NCI-H2081 (cell line): ENCODE measurements at regions not wholly inside any gene's neighbourhood (a gene's known extent, or its start where the extent isn't known, plus 50 kb on each side); places are given as distances from the start of the nearest gene placed in this dataset.
"Not testable (repeated sequence)": the region's sequence is repeated elsewhere in the genome, so short reads cannot be mapped to it uniquely, and the experiment has no call there.

Source experiments
- DNase-seq, 2 experiments: peaks; one replicate each; lab custom pipeline; 2025; lab: John Stamatoyannopoulos, UW

- DNase-seq = not testable (repeated sequence)
Measured at GRCh38 chr5:85657328-85657727, 960.4 kb upstream of the COX7C start.

- not testable (repeated sequence) for DNase-seq
Measured at GRCh38 chr5:85662969-85663707, 954.6 kb upstream of the COX7C start.

- DNase-seq = no peak
Measured at GRCh38 chr5:85663708-85664031, 954.1 kb upstream of the COX7C start.

- peak; percentile 65 to 81 for DNase-seq
Measured at GRCh38 chr5:85670417-85670816, 947.3 kb upstream of the COX7C start.

- peak; percentile 74 to 91 for DNase-seq
Measured at GRCh38 chr5:85671223-85671970, 946.3 kb upstream of the COX7C start.

- DNase-seq = no peak
Measured at GRCh38 chr5:85681871-85682270, 935.9 kb upstream of the COX7C start.

- no peak for DNase-seq
Measured at GRCh38 chr5:85684351-85684750, 933.4 kb upstream of the COX7C start.

- DNase-seq = no peak
Measured at GRCh38 chr5:85703296-85703695, 914.4 kb upstream of the COX7C start.

GRCh38 chr5:85709728-85710127 is 908.0 kb upstream of the COX7C start:
- DNase-seq = no peak

- DNase-seq = no peak
Measured at GRCh38 chr5:85716344-85717202, 901.2 kb upstream of the COX7C start.

- DNase-seq = no peak
Measured at GRCh38 chr5:85717203-85717563, 900.6 kb upstream of the COX7C start.

GRCh38 chr5:85732185-85732584 is 885.6 kb upstream of the COX7C start:
- no peak for DNase-seq

- no peak for DNase-seq
Measured at GRCh38 chr5:85741972-85742371, 875.8 kb upstream of the COX7C start.

- DNase-seq = no peak
Measured at GRCh38 chr5:85760519-85760918, 857.2 kb upstream of the COX7C start.

GRCh38 chr5:85769347-85769746 is 848.4 kb upstream of the COX7C start:
- no peak for DNase-seq

- no peak for DNase-seq
Measured at GRCh38 chr5:85784746-85785145, 833.0 kb upstream of the COX7C start.

- no peak for DNase-seq
Measured at GRCh38 chr5:85813146-85813545, 804.6 kb upstream of the COX7C start.

GRCh38 chr5:85814596-85814995 is 803.1 kb upstream of the COX7C start:
- no peak for DNase-seq

- peak in 1 of 2 experiments; percentile 1 for DNase-seq
Measured at GRCh38 chr5:85823462-85824426, 794.0 kb upstream of the COX7C start.

- no peak for DNase-seq
Measured at GRCh38 chr5:85838781-85839180, 779.0 kb upstream of the COX7C start.

- DNase-seq = no peak
Measured at GRCh38 chr5:85841653-85842052, 776.1 kb upstream of the COX7C start.

GRCh38 chr5:85843535-85843934 is 774.2 kb upstream of the COX7C start:
- DNase-seq = no peak
